ENCODE measurements at regions not wholly inside any gene's neighbourhood (a gene's known extent, or its start where the extent isn't known, plus 50 kb on each side); places are given as distances from the start of the nearest gene placed in this dataset.

DNA sequence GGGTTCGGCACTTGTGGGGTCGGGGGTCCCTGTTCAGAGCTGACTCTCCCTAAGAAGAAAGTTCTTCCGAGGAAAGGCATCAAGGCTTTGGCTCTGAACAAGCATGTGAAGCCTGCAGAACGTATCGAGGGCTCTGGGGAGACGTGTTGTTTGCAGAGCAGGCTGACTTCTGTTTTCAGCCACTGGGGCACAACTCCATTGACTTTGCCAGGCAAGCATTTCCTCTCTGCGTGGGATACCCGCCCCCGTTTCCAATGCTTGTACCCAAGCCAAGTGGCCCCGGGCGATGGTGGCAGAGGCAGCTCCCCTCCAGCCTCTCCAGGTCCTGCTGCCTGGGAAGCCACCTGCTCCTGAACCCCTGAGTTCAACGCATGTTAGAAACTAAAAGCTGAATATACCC, 255.7 kb downstream of the RBFOX3 start:
- H3K9ac ChIP-seq (ENCODE audit: low read depth, low read length) = no peak overlapping the region
- no peak for TF ChIP-seq EZH2 (IDR thresholded peaks at IDR 0.05; ENCODE audit: borderline replicate concordance, low read depth, low read length, severe bottlenecking)
- TF ChIP-seq, protein P1, sequence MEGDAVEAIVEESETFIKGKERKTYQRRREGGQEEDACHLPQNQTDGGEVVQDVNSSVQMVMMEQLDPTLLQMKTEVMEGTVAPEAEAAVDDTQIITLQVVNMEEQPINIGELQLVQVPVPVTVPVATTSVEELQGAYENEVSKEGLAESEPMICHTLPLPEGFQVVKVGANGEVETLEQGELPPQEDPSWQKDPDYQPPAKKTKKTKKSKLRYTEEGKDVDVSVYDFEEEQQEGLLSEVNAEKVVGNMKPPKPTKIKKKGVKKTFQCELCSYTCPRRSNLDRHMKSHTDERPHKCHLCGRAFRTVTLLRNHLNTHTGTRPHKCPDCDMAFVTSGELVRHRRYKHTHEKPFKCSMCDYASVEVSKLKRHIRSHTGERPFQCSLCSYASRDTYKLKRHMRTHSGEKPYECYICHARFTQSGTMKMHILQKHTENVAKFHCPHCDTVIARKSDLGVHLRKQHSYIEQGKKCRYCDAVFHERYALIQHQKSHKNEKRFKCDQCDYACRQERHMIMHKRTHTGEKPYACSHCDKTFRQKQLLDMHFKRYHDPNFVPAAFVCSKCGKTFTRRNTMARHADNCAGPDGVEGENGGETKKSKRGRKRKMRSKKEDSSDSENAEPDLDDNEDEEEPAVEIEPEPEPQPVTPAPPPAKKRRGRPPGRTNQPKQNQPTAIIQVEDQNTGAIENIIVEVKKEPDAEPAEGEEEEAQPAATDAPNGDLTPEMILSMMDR (IDR thresholded peaks at IDR 0.05; ENCODE audit: borderline replicate concordance, extremely low read depth, low read length, poor library complexity, severe bottlenecking) = no peak
- H3K9me3 ChIP-seq (ENCODE audit: insufficient read depth, low read length, severe bottlenecking) = no peaks in the 10 kb centered on the region
- H3K27ac ChIP-seq (ENCODE audit: low read length) = no peak overlapping the region
- H3K4me1 ChIP-seq (ENCODE audit: insufficient read depth, low read length) = no peaks in the 10 kb centered on the region
- no peak overlapping the region for H2AFZ ChIP-seq (ENCODE audit: low read depth, low read length)
- ATAC-seq (ENCODE audit: insufficient read depth, low read depth) (no peak), DNase-seq (no peak)
- H3K36me3 ChIP-seq (ENCODE audit: insufficient read depth, low read length) = no peaks in the 10 kb centered on the region
- H3K79me2 ChIP-seq (ENCODE audit: insufficient read depth, low read length) = no peaks in the 10 kb centered on the region
- no peaks in the 10 kb centered on the region for H4K20me1 ChIP-seq (ENCODE audit: insufficient read depth, low read length)
- no peak overlapping the region for H3K4me3 ChIP-seq (ENCODE audit: low read depth in 1 of 2, low read length in 2 of 2)
- H3K27me3 ChIP-seq (ENCODE audit: insufficient read depth, low read length, poor library complexity) = peaks cover 7% of the 10 kb centered on the region
- H3K4me2 ChIP-seq (ENCODE audit: insufficient read depth, low read length) = no peak overlapping the region

DNA sequence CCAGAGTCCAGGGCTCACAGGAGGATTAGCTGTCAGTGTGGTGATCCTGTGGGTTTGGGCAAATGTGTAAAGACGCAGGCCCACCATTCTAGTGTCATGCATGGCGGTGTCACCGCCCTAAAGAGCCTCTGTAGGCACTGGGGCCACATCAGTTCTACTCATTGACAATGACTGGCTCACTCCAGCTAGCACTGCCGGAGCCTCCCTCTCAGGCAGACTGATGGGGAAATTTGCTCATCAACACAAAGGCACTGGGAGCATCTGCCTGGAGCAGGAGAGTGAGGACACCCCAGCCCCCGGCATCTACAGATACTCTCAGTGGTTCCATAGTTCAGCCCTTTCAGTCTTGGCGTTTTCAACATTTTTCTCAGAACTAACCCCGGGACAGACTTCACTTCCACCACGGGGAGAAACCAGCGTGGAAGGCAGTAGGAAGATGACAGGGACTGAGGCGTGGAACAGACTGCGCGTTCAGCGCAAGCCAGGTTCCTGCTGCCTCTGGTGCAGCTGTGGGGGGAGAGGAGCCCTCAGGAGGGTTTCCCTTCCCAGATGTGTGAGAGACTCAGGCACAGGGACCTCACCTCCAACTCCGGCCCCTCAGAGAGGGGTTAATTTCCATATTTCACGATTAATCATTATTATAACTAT, 256.6 kb downstream of the RBFOX3 start:
- H4K20me1 ChIP-seq (ENCODE audit: insufficient read depth, low read length) = no peaks in the 10 kb centered on the region
- peaks cover 7% of the 10 kb centered on the region for H3K27me3 ChIP-seq (ENCODE audit: insufficient read depth, low read length, poor library complexity)
- no peaks in the 10 kb centered on the region for H3K9me3 ChIP-seq (ENCODE audit: insufficient read depth, low read length, severe bottlenecking)
- no peak overlapping the region for H2AFZ ChIP-seq (ENCODE audit: low read depth, low read length)
- DNase-seq = no peak
- no peak overlapping the region for H3K27ac ChIP-seq (ENCODE audit: low read length)
- no peaks in the 10 kb centered on the region for H3K36me3 ChIP-seq (ENCODE audit: insufficient read depth, low read length)
- no peak overlapping the region for H3K9ac ChIP-seq (ENCODE audit: low read depth, low read length)
- H3K79me2 ChIP-seq (ENCODE audit: insufficient read depth, low read length) = no peaks in the 10 kb centered on the region
- no peak overlapping the region for H3K4me2 ChIP-seq (ENCODE audit: insufficient read depth, low read length)
- ATAC-seq (ENCODE audit: insufficient read depth, low read depth) = no peak
- H3K4me3 ChIP-seq (ENCODE audit: low read depth in 1 of 2, low read length in 2 of 2) = no peak overlapping the region
- no peak for TF ChIP-seq EZH2 (IDR thresholded peaks at IDR 0.05; ENCODE audit: borderline replicate concordance, low read depth, low read length, severe bottlenecking)
- TF ChIP-seq, protein P1 (IDR thresholded peaks at IDR 0.05; ENCODE audit: borderline replicate concordance, extremely low read depth, low read length, poor library complexity, severe bottlenecking) = no peak
- no peaks in the 10 kb centered on the region for H3K4me1 ChIP-seq (ENCODE audit: insufficient read depth, low read length)

GRCh38 chr17:79353548-79353947, 257.3 kb downstream of the RBFOX3 start:
- Histone ChIP-seq H3K4me3 (ENCODE audit: low read depth in 1 of 2, low read length in 2 of 2) (no peak overlapping the region), H3K4me1 (ENCODE audit: insufficient read depth, low read length) (no peaks in the 10 kb centered on the region), H3K4me2 (ENCODE audit: insufficient read depth, low read length) (no peak overlapping the region), H3K9me3 (ENCODE audit: insufficient read depth, low read length, severe bottlenecking) (no peaks in the 10 kb centered on the region), H3K79me2 (ENCODE audit: insufficient read depth, low read length) (no peaks in the 10 kb centered on the region), H3K27me3 (ENCODE audit: insufficient read depth, low read length, poor library complexity) (peaks cover 3% of the 10 kb centered on the region), H3K27ac (ENCODE audit: low read length) (no peak overlapping the region), H4K20me1 (ENCODE audit: insufficient read depth, low read length) (no peaks in the 10 kb centered on the region), H3K36me3 (ENCODE audit: insufficient read depth, low read length) (no peaks in the 10 kb centered on the region), H3K9ac (ENCODE audit: low read depth, low read length) (no peak overlapping the region), H2AFZ (ENCODE audit: low read depth, low read length) (no peak overlapping the region)
- TF ChIP-seq, protein P1 (IDR thresholded peaks at IDR 0.05; ENCODE audit: borderline replicate concordance, extremely low read depth, low read length, poor library complexity, severe bottlenecking) = no peak
- no peak for TF ChIP-seq EZH2 (IDR thresholded peaks at IDR 0.05; ENCODE audit: borderline replicate concordance, low read depth, low read length, severe bottlenecking)
- no peak for ATAC-seq (ENCODE audit: insufficient read depth, low read depth)
- DNase-seq = no peak

Measured in DND-41 (cell line).